ENCODE measurements at regions not wholly inside any gene's neighbourhood (a gene's known extent, or its start where the extent isn't known, plus 50 kb on each side); places are given as distances from the start of the nearest gene placed in this dataset.
A peak's percentile ranks its signal among the peaks of the same experiment; 100 is the strongest.

GRCh38 chr14:54175298-54175942 lies 218.8 kb upstream of the BMP4 start:
- DNase-seq, result peak; percentile 79

DNA sequence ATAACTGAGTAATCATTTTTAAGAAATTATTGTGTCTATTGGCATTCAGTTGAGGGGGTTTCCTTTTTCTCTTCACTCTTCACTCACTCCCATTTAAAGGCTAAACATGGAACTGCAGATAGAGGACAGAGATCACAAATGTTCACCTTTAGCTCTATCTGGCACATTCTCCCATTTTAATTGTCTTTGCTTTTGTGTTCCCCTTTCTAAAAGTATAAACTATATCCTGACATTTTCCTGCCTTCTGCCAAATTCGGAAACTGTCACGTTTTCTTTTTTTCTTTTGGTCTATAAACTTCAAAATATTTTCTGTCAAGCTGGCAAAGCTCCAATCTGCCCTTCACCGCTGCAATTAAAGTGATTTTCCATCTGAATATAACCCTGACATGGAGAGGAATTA lies 219.8 kb upstream of the CDKN3 start:
- no peak for DNase-seq

GRCh38 chr14:54177641-54178621 lies 218.9 kb upstream of the CDKN3 start:
- no peak for DNase-seq

DNA sequence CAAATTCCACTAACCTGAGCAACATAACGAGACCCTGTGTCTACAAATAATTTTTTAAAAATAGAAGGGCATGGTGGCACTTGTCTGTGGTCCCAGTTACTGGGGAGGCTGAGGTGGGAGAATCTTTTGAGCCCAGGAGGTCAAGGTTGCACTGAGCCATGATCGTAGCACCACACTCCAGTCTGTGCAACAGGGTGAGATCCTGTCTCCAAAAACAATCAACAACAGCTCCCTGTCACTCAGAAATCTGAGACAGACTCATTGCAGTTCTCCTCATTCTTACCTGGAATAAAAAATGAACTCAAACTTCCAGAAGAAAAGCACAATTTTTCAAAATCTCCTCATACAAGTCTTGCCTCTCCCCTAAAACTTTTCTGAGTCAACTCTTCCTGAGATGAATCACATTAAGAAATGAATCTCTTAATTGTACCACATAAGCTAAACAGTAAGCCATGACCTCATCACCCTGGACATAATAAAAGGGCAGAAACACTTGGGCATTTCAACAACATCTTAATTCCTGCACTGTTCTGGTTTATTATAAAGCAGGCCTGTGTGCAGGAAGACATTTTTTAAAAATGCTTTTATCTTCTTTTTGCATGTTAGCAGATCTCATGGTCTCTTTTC lies 214.3 kb upstream of the CDKN3 start:
- DNase-seq, result no peak

- DNase-seq, result no peak
Observed at GRCh38 chr14:54186821-54187763, 209.7 kb upstream of the CDKN3 start.

- no peak for DNase-seq
Observed at GRCh38 chr14:54188064-54188666, 208.6 kb upstream of the CDKN3 start.

GRCh38 chr14:54189333-54189732 lies 207.5 kb upstream of the CDKN3 start:
- no peak for DNase-seq

DNA sequence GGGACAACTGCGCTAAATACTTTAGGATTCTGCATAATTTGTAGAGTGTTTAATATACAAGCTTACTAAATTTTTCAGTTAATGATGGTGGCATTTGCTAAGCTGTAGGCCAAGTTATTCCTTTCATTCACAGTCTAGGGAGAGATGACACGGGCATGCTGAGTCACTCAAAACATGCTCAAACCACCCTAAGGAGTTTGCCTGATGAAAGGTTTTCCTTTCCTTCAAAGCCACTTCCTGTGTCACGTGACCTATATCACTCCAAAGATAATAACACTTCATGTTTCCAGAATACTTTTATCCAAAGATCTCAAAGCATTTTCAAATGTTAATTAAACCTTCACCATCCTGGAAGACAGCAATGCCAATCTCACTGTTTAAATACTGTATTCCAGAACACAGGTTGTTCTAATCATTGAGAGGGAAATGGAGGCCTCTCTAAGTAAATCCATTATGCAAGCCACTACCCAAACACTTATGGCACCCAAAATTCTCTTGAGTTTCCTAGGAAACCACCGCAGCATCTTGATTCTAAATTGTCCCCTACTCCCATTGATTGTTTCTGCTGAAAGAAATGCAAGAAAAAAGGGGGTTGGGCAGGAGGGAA lies 207.0 kb upstream of the CDKN3 start:
- DNase-seq, result no peak

- no peak for DNase-seq
Observed at GRCh38 chr14:54191846-54192245, 205.0 kb upstream of the CDKN3 start.

DNA sequence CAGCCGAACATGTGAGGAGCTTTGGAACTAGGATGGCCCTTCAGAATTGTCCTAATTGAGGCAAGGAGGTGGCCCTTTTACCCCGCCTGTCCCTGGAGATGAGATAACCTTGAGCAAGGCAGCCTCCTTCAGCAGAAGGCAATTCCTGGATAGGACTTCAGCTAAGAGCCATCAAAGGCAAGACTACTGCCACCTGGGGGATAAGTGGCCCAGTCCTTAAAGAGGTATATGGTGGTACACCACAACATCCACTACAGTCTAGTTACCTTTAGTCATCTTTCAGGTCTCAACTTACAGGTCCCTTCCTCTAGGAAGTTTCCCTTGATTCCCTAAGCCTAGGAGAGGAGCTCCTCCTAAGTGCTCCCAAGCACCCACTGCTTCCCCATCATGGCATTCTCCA lies 204.2 kb upstream of the CDKN3 start:
- no peak for DNase-seq

DNA sequence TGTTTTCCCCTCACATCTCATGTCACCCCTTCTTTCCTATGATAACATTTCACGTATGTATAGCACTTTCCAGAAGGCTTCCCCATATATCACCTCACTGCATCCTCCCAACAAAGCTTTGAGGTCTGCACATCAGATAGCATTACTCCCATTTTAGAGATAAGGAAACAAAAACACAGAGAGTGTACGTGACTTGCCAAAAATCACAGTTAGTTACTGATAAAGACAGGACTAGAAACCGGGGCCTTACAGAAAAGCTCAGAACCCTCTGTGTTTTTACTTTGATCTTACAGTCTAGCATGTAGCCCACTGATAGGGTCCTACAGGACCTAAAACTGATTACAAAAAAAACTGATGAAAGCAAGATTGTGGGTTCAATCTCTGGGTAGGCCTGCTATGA lies 202.9 kb upstream of the CDKN3 start:
- DNase-seq, result no peak

DNA sequence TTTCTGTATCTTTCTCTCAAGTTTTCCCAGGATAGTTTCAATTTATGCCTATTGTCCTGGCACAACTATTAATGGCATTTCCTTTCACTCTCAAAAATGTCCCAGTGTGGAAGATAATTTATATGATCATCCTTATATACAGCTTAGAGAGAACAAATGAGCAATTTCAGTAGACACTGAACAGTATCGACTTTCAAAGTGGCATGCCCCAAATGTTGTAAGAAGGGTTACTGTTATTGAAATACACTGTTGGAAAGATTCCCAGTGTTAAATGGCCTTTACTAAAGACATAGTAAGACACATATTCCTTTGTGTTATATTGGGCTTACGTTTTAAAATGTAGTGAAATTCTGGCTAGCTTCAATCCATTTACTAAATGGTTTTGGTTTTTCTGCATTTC lies 202.3 kb upstream of the CDKN3 start:
- no peak for DNase-seq

DNA sequence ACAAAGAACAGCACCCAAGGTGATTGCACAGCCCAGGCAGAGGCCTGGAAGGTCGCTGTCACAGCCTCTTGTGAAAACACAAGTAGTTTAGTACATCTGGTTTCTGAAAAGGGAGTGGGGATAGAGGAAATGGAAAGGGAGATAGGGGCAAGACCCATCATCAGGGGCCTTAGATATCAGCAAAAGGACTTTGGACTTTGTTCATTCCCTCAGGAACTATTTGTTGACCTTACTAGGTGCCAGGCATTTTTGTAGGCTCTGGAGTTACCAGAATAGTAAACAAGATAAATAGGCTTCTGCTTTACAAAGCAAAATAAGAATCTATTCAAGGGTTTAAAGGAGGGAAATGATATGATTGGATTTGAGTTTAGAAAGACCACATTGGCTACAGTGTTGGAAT lies 199.4 kb upstream of the CDKN3 start:
- no peak for DNase-seq

DNA sequence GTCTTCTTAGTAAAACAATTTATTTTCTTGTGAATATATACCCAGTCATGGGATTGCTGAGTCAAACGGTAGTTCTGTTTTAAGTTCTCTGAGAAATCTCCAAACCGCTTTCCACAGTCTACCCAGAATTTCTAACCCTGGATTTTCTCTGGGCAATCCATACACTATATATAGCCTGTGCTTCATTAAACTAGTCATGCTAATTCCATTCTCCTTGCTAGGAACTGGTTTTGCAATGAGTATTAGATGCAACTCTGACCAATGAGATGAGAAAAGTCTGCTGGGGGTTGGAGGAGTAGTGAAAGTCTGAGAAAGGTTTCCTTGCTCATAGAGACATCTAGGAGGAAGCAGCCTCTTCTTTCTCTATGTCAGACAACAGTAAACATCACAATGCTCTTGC lies 196.1 kb upstream of the CDKN3 start:
- no peak for DNase-seq

DNA sequence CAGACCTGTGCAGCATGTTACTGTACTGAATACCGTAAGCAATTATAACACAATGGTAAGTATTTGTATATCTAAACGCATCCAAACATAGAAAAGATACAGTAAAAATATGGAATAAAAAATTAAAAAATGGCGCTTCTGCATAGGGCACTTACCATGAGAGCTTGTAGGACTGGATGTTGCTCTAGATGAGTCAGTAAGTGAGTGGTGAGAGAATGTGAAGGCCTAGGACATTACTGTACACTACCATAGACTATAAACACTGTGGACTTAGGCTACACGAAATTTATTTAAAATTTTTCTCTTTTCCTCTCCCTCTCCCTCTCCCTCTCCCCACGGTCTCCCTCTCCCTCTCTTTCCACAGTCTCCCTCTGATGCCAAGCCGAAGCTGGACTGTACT lies 194.5 kb upstream of the CDKN3 start:
- DNase-seq, result no peak

GRCh38 chr14:54206516-54206915 lies 190.3 kb upstream of the CDKN3 start:
- DNase-seq, result no peak

GRCh38 chr14:54207075-54207474 lies 189.7 kb upstream of the CDKN3 start:
- DNase-seq, result no peak

DNA sequence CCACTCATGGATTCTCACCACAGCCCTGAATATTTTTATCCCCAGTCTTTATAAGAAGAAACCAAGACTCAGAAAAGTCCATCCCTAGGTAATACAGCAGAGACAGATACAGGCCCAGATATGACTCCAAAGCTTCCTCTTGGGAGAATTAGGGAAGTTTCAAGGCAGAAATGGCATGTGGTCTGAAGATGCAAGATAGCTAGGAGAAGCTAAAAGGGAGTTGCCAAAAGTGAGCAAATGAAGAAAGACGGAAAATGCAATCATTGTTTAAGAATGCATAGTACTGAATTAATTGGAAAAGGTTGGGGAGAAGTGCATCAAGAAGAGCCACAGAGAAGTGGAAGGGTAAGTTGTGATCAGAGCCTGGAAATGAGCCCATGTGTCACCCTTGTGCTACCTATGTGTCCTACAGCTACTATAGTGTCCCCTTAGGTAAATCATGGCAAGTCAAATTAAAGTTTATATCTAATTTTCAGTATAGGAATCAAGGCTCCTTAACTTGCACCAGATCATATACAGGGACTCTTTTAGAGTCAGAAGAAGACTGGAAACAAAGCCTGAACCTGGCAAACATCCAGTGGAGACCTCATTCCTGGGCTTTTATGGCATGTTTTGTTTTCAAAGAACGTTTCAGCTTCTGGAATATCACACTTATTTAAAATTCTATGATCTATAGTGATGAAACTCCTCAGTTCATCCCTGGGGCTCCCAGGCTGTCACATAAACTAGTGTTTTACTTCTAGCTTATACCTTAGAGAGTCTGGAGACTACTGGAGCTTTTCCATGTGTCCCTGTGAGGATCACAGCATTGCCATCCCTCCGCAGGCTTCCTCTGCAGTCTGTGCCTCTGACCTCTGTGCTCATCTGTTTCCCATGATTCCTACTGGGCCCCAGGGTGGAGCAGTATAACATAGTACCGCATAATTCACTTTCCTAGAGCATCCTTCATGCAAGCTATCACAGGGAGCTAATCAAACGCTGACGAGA lies 189.0 kb upstream of the CDKN3 start:
- no peak for DNase-seq

GRCh38 chr14:54208751-54209150 lies 188.1 kb upstream of the CDKN3 start:
- DNase-seq, result no peak

GRCh38 chr14:54209511-54210250 lies 187.1 kb upstream of the CDKN3 start:
- DNase-seq, result no peak

Data from midbrain (tissue), 1 donor.